Prostate gland (tissue), 2 donors: ENCODE measurements at regions not wholly inside any gene's neighbourhood (a gene's known extent, or its start where the extent isn't known, plus 50 kb on each side); places are given as distances from the start of the nearest gene placed in this dataset.
"Not testable (repeated sequence)": the region's sequence is repeated elsewhere in the genome, so short reads cannot be mapped to it uniquely, and the experiment has no call there.

Source experiments
- DNase-seq: peaks from one replicate; pipeline ENCODE4 v3.0.0-alpha.2; 2019; ENCODE audit warnings: low spot score
- H3K27ac ChIP-seq, 2 donors: fragments of 200-600 bp; sonication (generic); 2 replicates each; pipeline ENCODE4 v1.5.1; 2017 to 2019
- H3K27me3 ChIP-seq: fragments of 200-600 bp; sonication (generic); replicated peaks from 2 replicates; pipeline ENCODE4 v1.5.1; 2019; ENCODE audit not compliant: insufficient read depth
- H3K36me3 ChIP-seq, 2 donors: fragments of 200-600 bp; sonication (generic); 1 replicate in 1 of 2; 2 replicates in 1 of 2; pipeline versions ENCODE4 v1.5.1 to v1.8.1; 2017 to 2019
- H3K4me1 ChIP-seq: fragments of 200-600 bp; sonication (generic); replicated peaks from 2 replicates; pipeline ENCODE4 v1.5.1; 2019
- H3K4me3 ChIP-seq, 2 donors: fragments of 200-600 bp; sonication (generic); 2 replicates each; pipeline ENCODE4 v1.5.1; 2017 to 2019
- H3K9me3 ChIP-seq: fragments of 200-600 bp; sonication (generic); 2 replicates; pipeline ENCODE4 v1.5.1; 2017
- POLR2A ChIP-seq: fragments of 450-650 bp; IDR thresholded peaks from one replicate; pipeline ENCODE4 v1.6.1; 2016; ENCODE audit warnings: antibody characterized with exemption, mild to moderate bottlenecking
- POLR2AphosphoS5 ChIP-seq: sonication (generic); formaldehyde crosslinking; IDR thresholded peaks from one replicate; pipeline ENCODE4 v1.6.1; 2017; ENCODE audit warnings: antibody characterized with exemption
- WGBS: methylation state at CpG from one replicate; pipeline ENCODE4 v1.1.5; 2018; 5-methylcytosine and 5-hydroxymethylcytosine counted together
- intact Hi-C: fragments of 100-400 bp; cut with DNase I; formaldehyde crosslinking; loops from one replicate; pipeline ENCODE4 v1.14.2; 2022
- TF ChIP-seq, protein P1 (sequence below), 4 experiments: fragments of 200-600 bp in 2 of 4; fragments of 450-650 bp in 2 of 4; sonication (generic) in 2 of 4; IDR thresholded peaks; 1 replicate in 3 of 4; 2 replicates in 1 of 4; pipeline ENCODE4 v1.5.1; 2016 to 2019; ENCODE audit warnings: antibody characterized with exemption in 4 of 4, mild to moderate bottlenecking in 2 of 4, moderate library complexity in 2 of 4

- Histone ChIP-seq H3K4me1 (no peaks in the 10 kb centered on the region), H3K27me3 (no peaks in the 10 kb centered on the region), H3K27ac (no peak overlapping the region), H3K36me3 (no peaks in the 10 kb centered on the region), H3K4me3 (no peak overlapping the region), H3K9me3 (no peaks in the 10 kb centered on the region)
- intact Hi-C loops, result no loop called here
- DNase-seq, result no peak
- TF ChIP-seq POLR2A (no peak), POLR2AphosphoS5 (no peak)
- TF ChIP-seq, protein P1, sequence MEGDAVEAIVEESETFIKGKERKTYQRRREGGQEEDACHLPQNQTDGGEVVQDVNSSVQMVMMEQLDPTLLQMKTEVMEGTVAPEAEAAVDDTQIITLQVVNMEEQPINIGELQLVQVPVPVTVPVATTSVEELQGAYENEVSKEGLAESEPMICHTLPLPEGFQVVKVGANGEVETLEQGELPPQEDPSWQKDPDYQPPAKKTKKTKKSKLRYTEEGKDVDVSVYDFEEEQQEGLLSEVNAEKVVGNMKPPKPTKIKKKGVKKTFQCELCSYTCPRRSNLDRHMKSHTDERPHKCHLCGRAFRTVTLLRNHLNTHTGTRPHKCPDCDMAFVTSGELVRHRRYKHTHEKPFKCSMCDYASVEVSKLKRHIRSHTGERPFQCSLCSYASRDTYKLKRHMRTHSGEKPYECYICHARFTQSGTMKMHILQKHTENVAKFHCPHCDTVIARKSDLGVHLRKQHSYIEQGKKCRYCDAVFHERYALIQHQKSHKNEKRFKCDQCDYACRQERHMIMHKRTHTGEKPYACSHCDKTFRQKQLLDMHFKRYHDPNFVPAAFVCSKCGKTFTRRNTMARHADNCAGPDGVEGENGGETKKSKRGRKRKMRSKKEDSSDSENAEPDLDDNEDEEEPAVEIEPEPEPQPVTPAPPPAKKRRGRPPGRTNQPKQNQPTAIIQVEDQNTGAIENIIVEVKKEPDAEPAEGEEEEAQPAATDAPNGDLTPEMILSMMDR (IDR thresholded peaks at IDR 0.05), result no peak
These were observed 841.6 kb upstream of the SLC39A10 start for GRCh38 chr2:194815475-194815874.

DNA sequence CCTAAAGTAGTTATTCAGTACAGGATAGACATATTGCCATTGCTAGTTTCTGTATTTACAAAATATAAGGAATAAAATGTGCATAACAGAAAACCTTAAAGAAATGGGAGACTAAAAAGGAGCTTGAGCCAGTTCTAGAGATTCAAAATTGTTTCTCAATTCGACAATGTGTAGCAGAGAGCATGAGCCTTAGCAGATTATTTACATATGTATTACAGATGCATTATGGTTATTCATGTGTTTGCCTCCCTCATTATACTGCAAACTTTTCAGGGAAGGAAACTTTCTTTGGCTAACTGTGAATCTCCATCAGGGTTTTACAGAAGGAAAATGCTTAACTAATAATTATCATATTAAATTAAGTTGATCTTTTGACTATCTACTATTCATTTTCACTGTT, 854.4 kb upstream of the SLC39A10 start:
- TF ChIP-seq POLR2A, result no peak
- no peak for TF ChIP-seq POLR2AphosphoS5
- TF ChIP-seq, protein P1 (IDR thresholded peaks at IDR 0.05), result no peak
- no peak overlapping the region for H3K4me3 ChIP-seq

DNA sequence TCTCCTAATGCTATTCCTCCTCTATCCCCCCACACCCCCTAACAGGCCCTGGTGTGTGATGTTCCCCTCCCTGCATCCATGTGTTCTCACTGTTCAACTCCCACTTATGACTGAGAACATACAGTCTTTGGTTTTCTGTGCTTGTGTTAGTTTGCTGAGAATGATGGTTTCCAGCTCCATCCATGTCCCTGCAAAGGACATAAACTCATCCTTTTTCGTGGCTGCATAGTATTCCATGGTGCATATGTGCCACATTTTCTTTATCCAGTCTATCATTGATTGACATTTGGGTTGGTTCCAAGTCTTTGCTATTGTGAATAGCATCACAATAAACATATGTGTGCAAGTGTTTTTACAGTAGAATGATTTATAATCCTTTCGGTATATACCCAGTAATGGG, 870.0 kb upstream of the SLC39A10 start:
- H3K36me3 ChIP-seq, intact Hi-C loops, H3K4me1 ChIP-seq, H3K27me3 ChIP-seq, H3K9me3 ChIP-seq, DNase-seq, H3K4me3 ChIP-seq, H3K27ac ChIP-seq: not testable (repeated sequence)
- 88% methylated on average over 2 of the region's 2 CpGs for WGBS

More for the DNA sequence above, 854.4 kb upstream of the SLC39A10 start:
- no peaks in the 10 kb centered on the region for H3K9me3 ChIP-seq
- H3K27ac ChIP-seq, result no peak overlapping the region
- H3K4me1 ChIP-seq, result no peaks in the 10 kb centered on the region
- H3K36me3 ChIP-seq, result no peaks in the 10 kb centered on the region
- H3K27me3 ChIP-seq, result no peaks in the 10 kb centered on the region
- no peak for DNase-seq
- WGBS, result 79% methylated on average over 1 of the region's 1 CpG
- intact Hi-C loops, result no loop called here

GRCh38 chr2:194771394-194771793, 885.6 kb upstream of the SLC39A10 start:
- H3K36me3 ChIP-seq, H3K4me3 ChIP-seq, intact Hi-C loops, H3K4me1 ChIP-seq, H3K27ac ChIP-seq, H3K9me3 ChIP-seq, H3K27me3 ChIP-seq, DNase-seq: not testable (repeated sequence)
- 93% methylated on average over 2 of the region's 2 CpGs for WGBS

- Histone ChIP-seq H3K4me3 (no peak overlapping the region), H3K27me3 (no peaks in the 10 kb centered on the region), H3K4me1 (no peaks in the 10 kb centered on the region), H3K36me3 (no peaks in the 10 kb centered on the region), H3K9me3 (no peaks in the 10 kb centered on the region), H3K27ac (no peak overlapping the region)
- TF ChIP-seq POLR2AphosphoS5 (no peak), POLR2A (no peak)
- TF ChIP-seq, protein P1 (IDR thresholded peaks at IDR 0.05), result no peak
- DNase-seq, result no peak
- intact Hi-C loops, result no loop called here
These were observed 888.0 kb upstream of the SLC39A10 start for GRCh38 chr2:194769030-194769429.

- TF ChIP-seq, protein P1 (IDR thresholded peaks at IDR 0.05), result no peak
- TF ChIP-seq POLR2A (no peak), POLR2AphosphoS5 (no peak)
- no peak overlapping the region for H3K27ac ChIP-seq
- H3K27me3 ChIP-seq, result no peaks in the 10 kb centered on the region
- H3K4me1 ChIP-seq, result no peaks in the 10 kb centered on the region
- no peak overlapping the region for H3K4me3 ChIP-seq
- intact Hi-C loops, result no loop called here
- no peaks in the 10 kb centered on the region for H3K9me3 ChIP-seq
- H3K36me3 ChIP-seq, result no peaks in the 10 kb centered on the region
- 68% methylated on average over 3 of the region's 3 CpGs for whole genome bisulfite sequencing
- DNase-seq, result no peak
These were observed 891.3 kb upstream of the SLC39A10 start for GRCh38 chr2:194765723-194766122.
